GM13976 (cell line): ENCODE measurements at regions not wholly inside any gene's neighbourhood (a gene's known extent, or its start where the extent isn't known, plus 50 kb on each side); places are given as distances from the start of the nearest gene placed in this dataset.

Source experiments
- DNase-seq: peaks from one replicate; pipeline ENCODE4 v3.0.0; 2012; ENCODE audit warnings: low spot score
- CTCF ChIP-seq: IDR thresholded peaks from 2 replicates; pipeline ENCODE4 v1.5.1; 2012; ENCODE audit warnings: borderline replicate concordance, mild to moderate bottlenecking; ENCODE audit not compliant: insufficient read depth; ENCODE audit errors: extremely low read depth, missing control alignments, control extremely low read depth
- in situ Hi-C: fragments of 300-500 bp; cut with MboI; formaldehyde crosslinking; loops from one replicate; pipeline ENCODE4 v1.12.0; 2022; ENCODE audit warnings: low sequenced_read_pairs, mixed read lengths, inconsistent platforms; ENCODE audit not compliant: unreplicated experiment

DNA sequence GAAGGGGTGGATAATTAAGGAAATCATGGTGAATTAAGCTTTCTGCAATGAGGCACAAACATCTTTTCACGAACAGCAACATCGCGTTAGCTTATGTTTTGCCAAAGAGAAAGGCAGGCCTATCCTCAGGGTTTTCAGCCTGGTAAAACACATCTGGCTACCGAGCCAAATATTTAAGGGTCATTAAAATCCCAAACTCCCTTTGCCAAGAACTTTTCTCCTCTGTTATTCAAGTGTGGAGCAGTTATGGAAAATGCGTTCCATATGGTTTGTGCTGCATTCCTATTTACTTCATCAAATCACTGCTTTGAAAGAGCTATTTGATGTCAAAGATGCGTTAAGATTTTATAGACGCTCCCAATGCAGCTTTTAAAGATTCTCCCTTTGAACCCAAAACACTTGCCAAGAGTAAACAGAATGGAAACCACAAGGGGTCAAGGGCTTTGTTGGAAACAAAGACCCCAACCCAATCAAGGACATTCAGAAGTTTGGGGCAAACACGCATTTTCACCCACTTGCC, 308.3 kb upstream of the CDH5 start:
- no peak for DNase-seq
- in situ Hi-C loops, result no loop called here
- TF ChIP-seq CTCF, result no peak

- TF ChIP-seq CTCF, result no peak
- DNase-seq, result no peak
- in situ Hi-C loops, result no loop called here
Observed at GRCh38 chr16:66057057-66057456, 309.4 kb upstream of the CDH5 start.

DNA sequence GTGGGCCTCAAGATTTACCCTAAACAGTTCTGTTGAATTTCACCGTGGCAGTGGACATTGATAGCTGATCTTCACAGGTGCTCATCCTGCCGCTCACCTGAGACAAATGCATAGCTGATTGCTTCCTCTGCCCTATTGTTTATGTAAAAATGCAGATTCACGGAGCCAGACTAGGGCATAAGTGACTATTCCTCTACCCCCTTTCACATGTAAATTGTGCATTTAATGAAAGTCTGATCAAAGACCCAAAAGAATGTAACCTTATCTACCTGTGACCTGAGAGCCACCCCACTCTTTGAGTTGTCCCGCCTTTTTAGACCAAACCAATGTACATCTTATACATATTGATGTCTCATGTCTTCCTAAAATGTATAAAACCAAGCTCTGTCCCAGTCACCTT, 312.4 kb upstream of the CDH5 start:
- in situ Hi-C loops, result no loop called here
- no peak for TF ChIP-seq CTCF
- no peak for DNase-seq

- no peak for TF ChIP-seq CTCF
- in situ Hi-C loops, result no loop called here
- DNase-seq, result no peak
Observed at GRCh38 chr16:66052745-66053144, 313.7 kb upstream of the CDH5 start.

GRCh38 chr16:66050991-66051390, 315.5 kb upstream of the CDH5 start:
- no peak for DNase-seq
- in situ Hi-C loops, result no loop called here
- TF ChIP-seq CTCF, result no peak

- DNase-seq, result no peak
- in situ Hi-C loops, result no loop called here
- TF ChIP-seq CTCF, result no peak
Observed at GRCh38 chr16:66049865-66050264, 316.6 kb upstream of the CDH5 start.

- in situ Hi-C loops, result no loop called here
Observed at GRCh38 chr16:66045626-66046025, 320.9 kb upstream of the CDH5 start.

More at GRCh38 chr16:66045626-66046025, 320.9 kb upstream of the CDH5 start:
- no peak for TF ChIP-seq CTCF
- no peak for DNase-seq
